GM18868 (cell line): ENCODE measurements at regions not wholly inside any gene's neighbourhood (a gene's known extent, or its start where the extent isn't known, plus 50 kb on each side); places are given as distances from the start of the nearest gene placed in this dataset.
"Not testable (repeated sequence)": the region's sequence is repeated elsewhere in the genome, so short reads cannot be mapped to it uniquely, and the experiment has no call there.

Experiments used
- ATAC-seq: cut with Tn5 transposase; IDR thresholded peaks from one replicate; pipeline ENCODE4 v1.9.1; 2021; ENCODE audit warnings: mild to moderate bottlenecking, moderate library complexity; ENCODE audit not compliant: unreplicated experiment

GRCh38 chr21:23579573-23579972 lies 2027.7 kb downstream of the MRPL39 start:
- ATAC-seq: no peak

- no peak for ATAC-seq
Observed at GRCh38 chr21:23578027-23578426, 2029.3 kb downstream of the MRPL39 start.

- no peak for ATAC-seq
Observed at GRCh38 chr21:23574932-23575331, 2032.3 kb downstream of the MRPL39 start.

GRCh38 chr21:23548924-23549323 lies 2058.4 kb downstream of the MRPL39 start:
- ATAC-seq: not testable (repeated sequence)

- ATAC-seq: no peak
Observed at GRCh38 chr21:23543333-23543732, 2063.9 kb downstream of the MRPL39 start.

GRCh38 chr21:23542097-23542496 lies 2065.2 kb downstream of the MRPL39 start:
- no peak for ATAC-seq

GRCh38 chr21:23541571-23541970 lies 2065.7 kb downstream of the MRPL39 start:
- no peak for ATAC-seq

- no peak for ATAC-seq
Observed at GRCh38 chr21:23534850-23535249, 2072.4 kb downstream of the MRPL39 start.

- no peak for ATAC-seq
Observed at GRCh38 chr21:23531444-23531843, 2075.8 kb downstream of the MRPL39 start.

- ATAC-seq: no peak
Observed at GRCh38 chr21:23524685-23525084, 2082.6 kb downstream of the MRPL39 start.

- no peak for ATAC-seq
Observed at GRCh38 chr21:23522751-23523150, 2084.5 kb downstream of the MRPL39 start.

GRCh38 chr21:23507501-23507900 lies 2099.8 kb downstream of the MRPL39 start:
- no peak for ATAC-seq

- ATAC-seq: no peak
Observed at GRCh38 chr21:23496729-23497128, 2110.6 kb downstream of the MRPL39 start.

GRCh38 chr21:23488245-23488644 lies 2119.0 kb downstream of the MRPL39 start:
- no peak for ATAC-seq

GRCh38 chr21:23480591-23481270 lies 2126.6 kb downstream of the MRPL39 start:
- no peak for ATAC-seq

- no peak for ATAC-seq
Observed at GRCh38 chr21:23478381-23478780, 2128.9 kb downstream of the MRPL39 start.

- no peak for ATAC-seq
Observed at GRCh38 chr21:23475281-23476219, 2131.7 kb downstream of the MRPL39 start.

- ATAC-seq: peak; percentile 68
Observed at GRCh38 chr21:23471877-23472276, 2135.4 kb downstream of the MRPL39 start.

GRCh38 chr21:23463365-23463764 lies 2143.9 kb downstream of the MRPL39 start:
- no peak for ATAC-seq

GRCh38 chr21:23455676-23456075 lies 2151.6 kb downstream of the MRPL39 start:
- ATAC-seq: peak; percentile 43

- ATAC-seq: no peak
Observed at GRCh38 chr21:23452384-23453083, 2154.7 kb downstream of the MRPL39 start.
